ENCODE measurements at regions not wholly inside any gene's neighbourhood (a gene's known extent, or its start where the extent isn't known, plus 50 kb on each side); places are given as distances from the start of the nearest gene placed in this dataset.

DNA sequence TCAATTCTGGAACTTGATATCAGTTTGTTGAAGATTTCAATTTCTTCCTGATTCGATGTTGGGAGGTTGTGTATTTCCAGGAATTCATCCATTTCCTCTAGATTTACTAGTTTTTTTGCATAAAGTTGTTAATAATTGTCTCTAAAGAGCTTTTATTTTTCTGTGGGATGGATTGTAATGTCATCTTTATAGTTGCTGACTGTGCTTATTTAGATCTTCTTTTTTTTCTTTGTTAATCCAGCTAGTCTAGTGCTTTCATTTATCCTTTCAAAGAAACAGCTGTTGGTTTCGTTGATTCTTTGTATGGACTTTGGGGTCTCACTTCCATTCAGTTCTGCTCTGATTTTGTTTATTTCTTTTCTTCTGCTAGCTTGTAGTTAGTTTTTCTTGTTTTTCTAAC, 302.0 kb upstream of the DMAC1 start:
- peaks cover 0 to 6% (median 0%) of the 10 kb centered on the region in 3 donors for H3K27me3 ChIP-seq
- no peaks in the 10 kb centered on the region for H3K4me1 ChIP-seq
- H3K4me3 ChIP-seq: no peak overlapping the region
- WGBS, 5 donors: 62 to 75% (median 65%) methylated on average over 2 of the region's 2 CpGs
- intact Hi-C loops (cut with DNase I; ENCODE audit: low total_unique reads): no loop called here
- no peaks in the 10 kb centered on the region for H3K9me3 ChIP-seq
- no peak for TF ChIP-seq POLR2AphosphoS5 (IDR thresholded peaks at IDR 0.05)
- TF ChIP-seq EP300 (IDR thresholded peaks at IDR 0.05): no peak
- TF ChIP-seq, protein P1, sequence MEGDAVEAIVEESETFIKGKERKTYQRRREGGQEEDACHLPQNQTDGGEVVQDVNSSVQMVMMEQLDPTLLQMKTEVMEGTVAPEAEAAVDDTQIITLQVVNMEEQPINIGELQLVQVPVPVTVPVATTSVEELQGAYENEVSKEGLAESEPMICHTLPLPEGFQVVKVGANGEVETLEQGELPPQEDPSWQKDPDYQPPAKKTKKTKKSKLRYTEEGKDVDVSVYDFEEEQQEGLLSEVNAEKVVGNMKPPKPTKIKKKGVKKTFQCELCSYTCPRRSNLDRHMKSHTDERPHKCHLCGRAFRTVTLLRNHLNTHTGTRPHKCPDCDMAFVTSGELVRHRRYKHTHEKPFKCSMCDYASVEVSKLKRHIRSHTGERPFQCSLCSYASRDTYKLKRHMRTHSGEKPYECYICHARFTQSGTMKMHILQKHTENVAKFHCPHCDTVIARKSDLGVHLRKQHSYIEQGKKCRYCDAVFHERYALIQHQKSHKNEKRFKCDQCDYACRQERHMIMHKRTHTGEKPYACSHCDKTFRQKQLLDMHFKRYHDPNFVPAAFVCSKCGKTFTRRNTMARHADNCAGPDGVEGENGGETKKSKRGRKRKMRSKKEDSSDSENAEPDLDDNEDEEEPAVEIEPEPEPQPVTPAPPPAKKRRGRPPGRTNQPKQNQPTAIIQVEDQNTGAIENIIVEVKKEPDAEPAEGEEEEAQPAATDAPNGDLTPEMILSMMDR (IDR thresholded peaks at IDR 0.05): no peak
- no peak for TF ChIP-seq POLR2A (IDR thresholded peaks at IDR 0.05)
- no peak overlapping the region for H3K27ac ChIP-seq
- H3K36me3 ChIP-seq: no peaks in the 10 kb centered on the region
- no peak for DNase-seq

DNA sequence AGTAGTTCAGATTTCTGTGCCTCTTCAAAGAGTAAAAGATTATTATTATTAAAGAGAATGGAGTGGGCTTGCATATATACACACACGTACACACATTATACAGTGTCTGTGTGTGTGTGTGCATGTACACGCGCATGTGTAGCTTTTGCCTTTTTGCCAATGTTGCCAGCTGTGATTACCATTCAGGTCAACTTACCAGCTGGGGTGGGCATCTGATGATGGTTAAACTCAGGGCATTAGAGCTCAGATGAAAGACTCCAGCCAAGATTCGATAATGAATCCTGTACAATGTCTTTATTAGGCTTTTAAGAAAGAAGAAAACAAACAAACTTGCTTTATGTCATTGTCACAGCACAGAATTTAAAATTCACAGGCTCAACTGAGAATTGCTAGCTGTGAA, 296.5 kb upstream of the DMAC1 start:
- intact Hi-C loops (cut with DNase I; ENCODE audit: low total_unique reads): no loop called here
- Histone ChIP-seq H3K9me3 (no peaks in the 10 kb centered on the region), H3K4me1 (no peaks in the 10 kb centered on the region), H3K36me3 (no peaks in the 10 kb centered on the region), H3K27ac (no peak overlapping the region), H3K27me3 (no peaks in the 10 kb centered on the region), H3K4me3 (no peak overlapping the region)
- no peak for TF ChIP-seq POLR2AphosphoS5 (IDR thresholded peaks at IDR 0.05)
- no peak for DNase-seq
- WGBS, 5 donors: 93 to 98% (median 97%) methylated on average over 4 of the region's 4 CpGs

DNA sequence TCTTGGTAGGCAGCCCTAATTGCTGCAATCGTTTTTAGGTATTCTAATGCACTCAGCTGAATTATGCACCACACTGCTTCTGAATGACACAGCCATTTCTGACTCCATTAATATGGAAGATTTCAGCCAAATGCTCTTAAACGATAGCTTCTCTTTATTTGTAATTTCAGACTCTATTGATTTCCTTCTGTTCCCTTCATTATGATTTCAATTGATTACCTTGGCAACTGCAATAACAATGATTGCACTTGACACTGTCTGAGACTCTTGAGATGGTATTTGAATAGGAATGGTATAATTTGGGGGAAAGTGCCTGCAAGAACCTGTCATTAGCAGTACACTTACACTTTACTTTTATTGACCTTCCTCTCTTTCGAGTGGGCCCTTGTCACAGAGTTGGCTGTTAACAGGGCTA, 296.1 kb upstream of the DMAC1 start:
- no peak overlapping the region for H3K27ac ChIP-seq

DNA sequence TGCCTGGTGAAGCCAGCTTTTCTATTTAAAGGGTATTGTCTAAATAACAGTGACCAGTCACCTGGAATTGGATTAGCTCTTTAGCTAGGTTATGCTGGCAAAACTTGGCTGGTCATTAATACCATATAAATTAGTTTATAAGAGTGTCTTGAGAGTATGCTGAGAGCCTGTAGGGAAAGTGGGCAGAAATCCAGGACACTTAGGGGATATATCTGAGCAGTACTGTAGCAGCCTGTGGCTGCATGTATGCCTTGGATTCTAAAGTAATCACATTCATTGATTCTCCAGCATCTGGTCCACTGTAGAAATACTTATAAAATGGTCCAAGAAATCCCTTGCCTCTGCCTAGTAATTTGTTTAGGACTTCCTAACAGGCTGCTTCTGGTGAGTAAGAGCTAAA, 288.9 kb upstream of the DMAC1 start:
- DNase-seq: peak in 1 of 2 donors; percentile 17
- no peaks in the 10 kb centered on the region for H3K27me3 ChIP-seq
- H3K4me3 ChIP-seq: no peak overlapping the region
- no peaks in the 10 kb centered on the region for H3K4me1 ChIP-seq
- H3K9me3 ChIP-seq: no peaks in the 10 kb centered on the region
- TF ChIP-seq, protein P1 (IDR thresholded peaks at IDR 0.05): no peak
- no peak for TF ChIP-seq POLR2A (IDR thresholded peaks at IDR 0.05)
- no peak for TF ChIP-seq EP300 (IDR thresholded peaks at IDR 0.05)
- TF ChIP-seq POLR2AphosphoS5 (IDR thresholded peaks at IDR 0.05): no peak
- no peaks in the 10 kb centered on the region for H3K36me3 ChIP-seq
- no peak overlapping the region for H3K27ac ChIP-seq
- intact Hi-C loops (cut with DNase I; ENCODE audit: low total_unique reads): no loop called here

More for the DNA sequence above, 296.1 kb upstream of the DMAC1 start:
- DNase-seq: no peak
- Histone ChIP-seq H3K9me3 (no peaks in the 10 kb centered on the region), H3K4me3 (no peak overlapping the region), H3K4me1 (no peaks in the 10 kb centered on the region), H3K27me3 (no peaks in the 10 kb centered on the region), H3K36me3 (no peaks in the 10 kb centered on the region)
- TF ChIP-seq POLR2AphosphoS5 (IDR thresholded peaks at IDR 0.05) (no peak), EP300 (IDR thresholded peaks at IDR 0.05) (no peak)
- TF ChIP-seq, protein P1 (IDR thresholded peaks at IDR 0.05): no peak
- intact Hi-C loops (cut with DNase I; ENCODE audit: low total_unique reads): no loop called here
- 77 to 84% (median 79%) methylated on average over 3 of the region's 3 CpGs for WGBS, 5 donors

DNA sequence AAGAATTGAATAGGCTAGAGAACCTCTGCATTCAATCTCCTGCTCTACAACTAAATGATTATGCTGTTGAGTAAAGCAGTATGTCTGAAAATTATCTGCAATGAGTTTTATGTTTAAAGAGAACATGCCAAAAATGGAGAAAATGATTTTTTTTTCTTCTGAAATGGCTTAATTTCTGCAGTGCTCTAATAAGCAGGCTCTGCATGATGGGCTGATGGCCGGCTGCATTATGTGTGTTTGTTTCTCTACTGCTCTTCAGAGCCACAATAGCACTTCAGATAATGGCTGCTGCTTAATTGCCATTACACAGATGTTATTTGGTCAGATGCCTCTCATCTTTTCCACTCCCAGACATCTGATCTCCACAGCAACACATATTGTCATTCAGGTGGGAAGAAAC, 286.4 kb upstream of the DMAC1 start:
- H3K36me3 ChIP-seq: no peaks in the 10 kb centered on the region
- H3K27ac ChIP-seq: no peak overlapping the region
- TF ChIP-seq EP300 (IDR thresholded peaks at IDR 0.05): no peak
- no peaks in the 10 kb centered on the region for H3K27me3 ChIP-seq
- H3K9me3 ChIP-seq: no peaks in the 10 kb centered on the region
- no peak overlapping the region for H3K4me3 ChIP-seq
- intact Hi-C loops (cut with DNase I; ENCODE audit: low total_unique reads): no loop called here
- H3K4me1 ChIP-seq: no peaks in the 10 kb centered on the region
- peak in 1 of 2 donors; percentile 6 for DNase-seq
- 64 to 91% (median 81%) methylated on average over 1 of the region's 1 CpG for WGBS, 5 donors
